Stimulated activated CD4-positive, alpha-beta T cell treated with anti-CD3 and anti-CD28 coated beads, Interleukin-2, amount 100 ng/mL, for 24 hours (primary cell): ENCODE measurements at regions not wholly inside any gene's neighbourhood (a gene's known extent, or its start where the extent isn't known, plus 50 kb on each side); places are given as distances from the start of the nearest gene placed in this dataset.
"Not testable (repeated sequence)": the region's sequence is repeated elsewhere in the genome, so short reads cannot be mapped to it uniquely, and the experiment has no call there.

ENCODE experiments used
- DNase-seq, 2 donors: peaks; one replicate each; pipeline ENCODE4 v3.0.0-alpha.2; 2020

DNA sequence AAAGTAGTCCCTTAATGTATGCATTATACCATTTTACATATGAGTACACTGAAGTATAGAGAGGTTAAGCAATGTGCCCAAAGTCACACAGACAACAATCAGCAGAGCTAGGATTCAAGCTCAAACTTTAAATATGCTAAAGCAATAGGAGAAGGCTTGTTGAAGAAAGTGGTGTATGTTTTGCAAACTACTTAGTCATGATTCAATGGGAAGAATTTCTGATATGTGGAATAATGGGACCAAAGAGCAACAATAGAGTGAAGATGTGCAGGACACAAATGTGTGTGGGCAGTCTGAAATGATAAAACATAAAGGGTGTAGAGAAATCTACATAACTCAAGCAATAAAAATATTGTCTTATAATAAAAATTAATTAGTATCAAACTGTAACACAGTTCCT is 109.0 kb upstream of the ARSJ start:
- DNase-seq, result no peak

GRCh38 chr4:114091546-114091945 is 112.1 kb upstream of the ARSJ start:
- no peak for DNase-seq

- no peak for DNase-seq
Measured at GRCh38 chr4:114093221-114093715, 113.8 kb upstream of the ARSJ start.

GRCh38 chr4:114100288-114101031 is 121.0 kb upstream of the ARSJ start:
- no peak for DNase-seq

DNA sequence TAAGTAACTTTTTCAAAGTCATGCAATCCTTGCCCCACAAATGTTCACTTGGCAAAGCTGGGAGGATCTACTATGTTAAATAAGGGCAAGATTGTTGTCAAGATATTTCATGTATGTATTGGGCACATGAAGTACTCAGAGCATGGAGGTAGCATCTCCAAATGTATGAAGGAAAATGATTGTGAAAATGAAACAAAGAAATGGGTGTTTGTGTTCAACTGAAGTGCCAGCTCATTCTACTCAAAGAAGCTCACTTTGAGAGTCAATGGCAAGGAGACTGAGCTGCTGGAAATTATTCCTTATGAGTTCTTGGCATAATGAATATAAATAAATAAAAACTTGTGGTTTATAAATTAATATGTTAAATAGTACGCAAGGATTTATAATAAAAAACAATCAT is 124.5 kb upstream of the ARSJ start:
- DNase-seq, result no peak

DNA sequence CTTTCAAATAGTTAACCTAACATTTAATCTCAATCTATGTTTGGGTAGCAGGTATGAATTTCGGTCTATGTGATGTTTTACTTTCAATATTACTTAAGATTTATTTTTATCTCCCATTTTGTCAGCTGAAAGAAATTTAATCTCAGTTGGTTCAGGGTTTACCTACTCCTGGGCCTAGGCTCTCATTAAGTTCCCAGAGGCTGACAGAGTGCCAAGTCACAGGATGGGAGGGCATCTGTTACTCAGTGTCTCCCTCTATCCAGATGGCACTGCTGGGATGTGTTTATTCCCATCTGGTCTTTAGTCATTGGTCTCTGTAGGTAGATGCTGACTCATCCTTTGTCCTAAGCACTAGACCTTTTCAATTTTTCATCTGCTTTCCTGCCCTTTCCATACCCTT is 129.4 kb upstream of the ARSJ start:
- DNase-seq, result no peak

DNA sequence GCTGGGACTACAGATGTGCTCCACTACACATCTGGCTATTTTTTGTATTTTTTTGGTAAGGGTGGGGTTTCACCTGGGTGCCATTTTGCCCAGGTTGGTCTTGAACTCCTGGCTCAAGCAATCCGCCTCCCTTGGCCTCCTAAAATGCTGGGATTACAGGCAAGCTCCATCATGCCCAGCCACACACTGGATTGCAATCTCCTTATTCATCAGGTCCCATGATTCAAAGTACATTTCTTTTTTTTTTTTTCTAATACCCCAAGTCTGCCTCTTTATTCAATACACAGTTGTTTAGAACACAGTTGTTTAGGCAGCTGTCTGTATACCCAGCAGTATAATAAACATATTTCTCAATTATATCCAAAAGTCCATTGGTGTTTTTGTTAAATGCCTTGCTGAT is 130.3 kb upstream of the ARSJ start:
- DNase-seq, result no peak

DNA sequence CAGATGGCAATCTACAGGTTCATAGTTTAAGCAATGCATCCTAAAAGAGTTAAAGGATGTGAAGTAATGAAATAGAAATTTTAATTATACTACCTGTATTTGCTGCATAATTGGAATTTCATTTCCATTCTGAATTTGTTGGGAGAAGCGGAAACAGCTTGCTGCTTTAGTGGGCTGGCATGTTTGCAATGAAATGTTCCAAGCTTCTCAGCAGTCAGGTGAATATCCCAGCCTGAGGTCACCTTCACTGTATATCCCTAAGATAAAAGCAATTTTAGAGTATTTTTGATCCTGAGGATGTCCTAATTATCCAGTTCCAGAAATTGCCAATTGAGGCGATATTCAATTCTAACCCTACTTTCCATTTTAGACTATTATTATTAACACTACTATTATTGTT is 136.1 kb upstream of the ARSJ start:
- DNase-seq, result no peak

DNA sequence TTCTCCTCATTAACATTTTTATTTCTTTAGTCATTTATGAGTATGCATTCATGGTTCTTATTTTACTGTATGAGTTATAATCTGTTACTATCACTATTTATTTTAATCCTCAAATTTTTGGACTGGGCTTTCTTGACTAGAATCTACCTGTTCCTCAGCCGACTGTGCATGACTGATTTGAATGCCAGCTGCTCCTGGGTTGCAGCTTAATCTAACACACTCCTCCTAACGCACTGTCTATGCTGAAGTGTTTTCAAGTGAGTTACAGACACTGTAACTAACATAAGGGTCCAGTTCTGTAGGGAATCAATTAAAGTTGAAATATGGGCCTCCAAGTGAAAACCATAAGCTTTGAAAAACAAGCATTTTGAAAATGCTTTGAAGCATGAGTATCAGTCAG is 137.4 kb upstream of the ARSJ start:
- DNase-seq, result no peak

DNA sequence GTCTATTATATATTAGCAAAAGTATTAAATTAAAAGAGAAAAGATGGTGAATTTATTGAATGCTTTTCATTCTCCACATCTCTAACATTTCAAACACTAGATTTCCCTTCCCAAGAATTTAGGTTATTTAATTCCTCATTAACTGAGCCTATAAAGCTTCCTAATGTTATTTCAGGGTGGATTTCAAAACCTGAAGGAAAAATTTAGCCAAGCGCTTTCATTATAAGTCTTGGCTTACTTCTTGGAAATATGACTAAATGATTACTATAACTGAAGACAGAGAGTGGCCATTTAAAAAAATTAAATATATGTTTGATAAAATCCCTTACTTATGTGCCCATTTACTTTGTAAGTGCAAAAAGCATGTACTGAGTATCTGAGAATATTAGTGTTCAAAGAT is 141.8 kb upstream of the ARSJ start:
- DNase-seq, result no peak

DNA sequence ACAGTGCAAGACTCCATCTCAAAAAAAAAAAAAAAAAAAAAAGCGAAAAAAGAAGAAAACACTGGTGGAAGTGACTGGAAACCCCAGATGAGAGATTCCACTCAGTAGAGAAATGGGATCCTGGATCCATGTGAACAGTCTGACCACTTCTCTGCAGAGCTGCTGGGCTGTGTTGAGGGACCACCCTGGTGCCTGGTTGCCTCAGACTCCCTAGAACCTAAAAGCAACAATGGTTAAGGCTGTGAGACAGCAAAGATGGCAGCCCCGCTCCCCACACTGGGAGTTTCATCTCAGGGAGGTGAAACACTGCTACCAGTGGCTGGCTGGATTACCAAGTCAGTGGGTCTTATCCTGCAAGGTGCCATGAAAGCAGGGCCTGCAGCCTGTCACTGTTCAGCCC is 152.8 kb upstream of the ARSJ start:
- DNase-seq, result no peak

DNA sequence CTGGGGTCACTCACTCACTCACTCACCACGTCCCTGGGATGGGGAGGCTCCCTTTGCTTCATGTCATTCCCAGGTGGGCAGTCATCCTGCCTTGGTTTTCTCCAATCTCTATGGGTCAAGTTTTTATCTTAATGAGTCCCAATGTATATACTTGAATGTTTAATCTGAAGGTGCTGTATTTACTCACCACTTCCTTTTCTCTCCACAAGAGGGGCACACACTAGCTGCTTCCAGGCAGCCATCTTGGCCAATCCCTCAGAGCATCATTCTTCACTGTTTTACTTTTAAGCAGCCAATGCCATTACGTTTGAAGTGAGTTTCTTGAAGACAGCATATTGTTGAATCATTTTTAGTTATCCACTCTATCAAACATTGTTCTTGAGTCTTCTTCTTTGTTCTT is 153.4 kb upstream of the ARSJ start:
- no peak for DNase-seq

GRCh38 chr4:114136069-114136468 is 156.6 kb upstream of the ARSJ start:
- DNase-seq, result no peak

DNA sequence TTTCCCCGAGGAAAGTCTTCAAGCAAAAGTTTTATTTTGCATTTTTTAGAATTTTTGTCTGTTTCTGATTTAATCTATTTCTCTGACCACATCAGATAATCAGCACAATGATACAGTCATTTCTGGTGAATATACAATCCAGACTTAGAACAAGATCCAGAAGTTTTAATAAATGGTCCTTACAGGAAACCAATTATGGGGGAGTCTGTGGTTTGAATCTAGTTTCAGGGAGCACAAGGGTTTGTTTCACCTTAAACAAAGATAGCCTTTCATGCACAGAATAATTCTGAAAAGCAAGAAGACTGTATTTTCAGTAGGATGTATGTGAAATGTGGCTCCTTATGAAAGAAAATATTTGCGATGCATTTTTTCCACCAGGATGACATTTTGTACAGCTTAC is 158.5 kb upstream of the ARSJ start:
- DNase-seq, result no peak

GRCh38 chr4:114146947-114147618 is 167.6 kb upstream of the ARSJ start:
- DNase-seq, result no peak

DNA sequence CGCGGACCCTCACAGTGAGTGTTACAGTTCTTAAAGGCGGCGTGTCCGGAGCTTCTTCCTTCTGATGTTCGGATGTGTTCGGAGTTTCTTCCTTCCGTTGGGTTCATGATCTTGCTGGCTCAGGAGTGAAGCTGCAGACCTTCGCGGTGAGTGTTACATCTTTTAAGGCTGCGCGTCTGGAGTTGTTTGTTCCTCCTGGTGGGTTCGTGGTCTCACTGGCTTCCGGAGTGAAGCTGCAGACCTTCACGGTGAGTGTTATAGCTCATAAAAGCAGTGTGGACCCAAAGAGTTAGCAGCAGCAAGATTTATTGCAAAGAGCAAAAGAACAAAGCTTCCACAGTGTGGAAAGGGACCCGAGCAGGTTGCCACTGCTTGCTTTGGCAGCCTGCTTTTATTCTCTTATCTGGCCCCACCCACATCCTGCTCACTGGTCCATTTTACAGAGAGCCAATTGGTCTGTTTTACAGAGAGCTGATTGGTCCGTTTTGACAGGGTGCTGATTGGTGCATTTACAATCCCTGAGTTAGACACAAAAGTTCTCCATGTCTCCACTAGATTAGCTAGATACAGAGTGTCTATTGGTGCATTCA is 168.3 kb upstream of the ARSJ start:
- DNase-seq, result peak in 1 of 2 donors; percentile 7

GRCh38 chr4:114148372-114149070 is 169.1 kb upstream of the ARSJ start:
- not testable (repeated sequence) for DNase-seq

DNA sequence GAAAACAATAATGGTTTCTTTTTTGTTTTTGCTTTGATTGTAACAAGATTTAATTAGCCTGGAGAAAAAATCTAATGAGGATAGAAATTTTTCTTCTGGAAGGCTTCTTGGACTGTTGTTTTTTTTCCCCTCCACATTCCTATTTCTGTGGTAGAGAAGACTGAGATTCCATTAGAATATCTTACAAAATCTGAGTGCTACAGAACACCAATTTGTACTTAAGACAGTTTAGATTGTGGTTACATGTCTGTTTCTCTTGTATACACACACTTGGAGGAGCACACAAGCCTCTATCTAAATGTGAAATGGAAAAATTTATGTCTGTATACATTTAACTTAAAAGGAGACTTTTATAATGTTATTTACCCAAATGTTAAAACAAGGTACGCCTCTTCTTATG is 176.9 kb upstream of the ARSJ start:
- no peak for DNase-seq

GRCh38 chr4:114161809-114162208 is 182.4 kb upstream of the ARSJ start:
- no peak for DNase-seq

DNA sequence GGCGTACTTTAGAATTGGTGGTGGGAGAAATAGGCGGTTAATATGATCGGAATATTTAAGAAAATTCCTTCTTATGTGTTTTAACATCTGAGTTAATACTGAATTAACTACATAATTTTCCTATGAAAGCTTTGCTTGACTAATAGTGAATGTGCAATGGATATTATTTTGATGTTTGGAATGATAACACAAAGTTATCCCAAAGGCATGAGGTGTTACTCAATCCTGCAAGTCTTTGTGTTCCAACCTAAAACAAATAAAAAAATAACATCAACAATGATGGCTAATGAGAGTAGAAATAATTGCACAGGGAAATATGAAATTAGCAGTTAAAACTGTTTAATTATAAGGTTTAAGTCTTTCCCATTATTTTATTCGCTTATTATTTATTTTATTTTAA is 183.6 kb upstream of the ARSJ start:
- no peak for DNase-seq

- DNase-seq, result no peak
Measured at GRCh38 chr4:114173968-114174367, 194.5 kb upstream of the ARSJ start.

DNA sequence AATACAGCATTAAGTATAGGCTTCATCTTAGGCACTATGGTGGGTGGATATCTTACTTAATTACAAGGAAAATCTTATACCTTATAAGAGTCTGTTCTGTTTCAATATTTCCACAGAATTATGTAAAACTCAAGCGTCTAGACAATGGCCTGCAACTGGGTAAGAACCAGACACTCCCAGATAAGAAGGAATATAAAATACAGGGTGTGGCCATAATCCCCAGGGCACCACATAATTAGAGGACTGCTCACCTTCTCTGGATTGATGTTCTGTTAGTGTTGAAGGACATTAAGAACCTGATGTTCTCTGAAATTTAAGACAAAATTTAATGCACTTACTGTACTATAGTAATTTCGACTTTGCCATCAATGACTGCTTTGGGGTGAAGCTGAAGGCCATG is 198.2 kb upstream of the ARSJ start:
- no peak for DNase-seq

GRCh38 chr4:114178392-114178791 is 198.9 kb upstream of the ARSJ start:
- no peak for DNase-seq

DNA sequence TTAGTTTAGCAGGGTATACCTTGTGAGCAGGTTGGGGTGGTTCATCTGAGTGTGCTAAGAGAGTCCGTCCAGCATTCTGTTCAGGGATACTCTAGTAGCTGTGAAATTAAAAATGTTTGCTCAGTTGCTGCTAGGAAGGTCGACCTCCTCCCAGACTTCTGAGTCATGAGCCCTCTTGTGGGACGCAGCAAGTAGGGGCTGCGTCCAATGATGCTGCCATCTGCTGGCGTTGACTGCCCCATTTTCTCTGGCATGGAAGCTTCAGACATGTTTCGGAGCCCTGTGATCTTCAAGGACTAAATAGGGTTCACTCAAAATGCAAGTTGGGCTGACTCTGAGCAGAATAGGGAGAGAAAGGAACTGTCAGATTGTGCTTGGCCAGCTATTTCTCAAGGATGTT is 201.0 kb upstream of the ARSJ start:
- DNase-seq, result peak; percentile 32 to 37
